HepG2 (cell line): ENCODE measurements at regions not wholly inside any gene's neighbourhood (a gene's known extent, or its start where the extent isn't known, plus 50 kb on each side); places are given as distances from the start of the nearest gene placed in this dataset.

Experiments used
- ATAC-seq: fragments of 200-7000 bp; cut with Tn5 transposase; 3 replicates; pipeline ENCODE4 v1.9.1; 2020; ENCODE audit warnings: mild to moderate bottlenecking, moderate library complexity
- BruUV-seq: library from RNA; stranded (reverse); fragments of 400-500 nt; replicated peaks from 2 replicates; lab custom pipeline; 2021; lab: Mats Ljungman, UMichigan
- CTCF ChIA-PET: fragments of 300-600 bp; formaldehyde crosslinking; extraction: SDS; loops from one replicate; lab custom pipeline; 2021; ENCODE audit warnings: low total read pairs, inconsistent platforms, low intra/inter-chr PET ratio; lab: Yijun Ruan, JAX
- POLR2A ChIA-PET: fragments of 350-600 bp; sonication (Branson Sonifier 250); formaldehyde crosslinking; loops from one replicate; lab custom pipeline; 2020; ENCODE audit warnings: antibody characterized with exemption, inconsistent platforms; lab: Yijun Ruan, JAX
- DNase-seq: peaks from one replicate; pipeline ENCODE4 v3.0.0-alpha.2; 2015; ENCODE audit warnings: low spot score
- FAIRE-seq: peaks from 3 replicates; lab custom pipeline; 2011; peaks lifted over from hg19 to GRCh38; lab: Jason Lieb, UNC
- H2AFZ ChIP-seq: one replicate; pipeline ENCODE4 v1.6.1; 2011; ENCODE audit warnings: low read length, inconsistent platforms
- H3K27ac ChIP-seq: fragments of 300-600 bp; 3 replicates; pipeline ENCODE4 v1.8.0; 2011; ENCODE audit warnings: mixed run types, mild to moderate bottlenecking, mixed read lengths, low read length, inconsistent platforms; ENCODE audit not compliant: insufficient read depth; ENCODE audit errors: extremely low read length
- H3K27me3 ChIP-seq, 2 experiments: fragments of 200-600 bp in 1 of 2; 2 replicates in 1 of 2; 3 replicates in 1 of 2; pipeline versions ENCODE4 v1.6.0 to v1.8.0; 2011; ENCODE audit warnings: low read length in 2 of 2, mild to moderate bottlenecking in 2 of 2, moderate library complexity in 2 of 2, inconsistent platforms in 1 of 2; ENCODE audit not compliant: insufficient read depth in 2 of 2, control insufficient read depth in 1 of 2
- H3K36me3 ChIP-seq, 2 experiments: fragments of 200-600 bp in 1 of 2; replicated peaks in 1 of 2; 2 replicates in 1 of 2; 3 replicates in 1 of 2; pipeline versions ENCODE4 v1.5.1 to v1.8.0; 2011; ENCODE audit warnings: low read length in 2 of 2, inconsistent platforms in 1 of 2; ENCODE audit not compliant: insufficient read depth in 2 of 2, control insufficient read depth in 1 of 2
- H3K4me1 ChIP-seq: 2 replicates; pipeline ENCODE4 v1.5.1; 2012; ENCODE audit warnings: low read length, inconsistent platforms; ENCODE audit not compliant: insufficient read depth
- H3K4me2 ChIP-seq: 2 replicates; pipeline ENCODE4 v1.6.0; 2011; ENCODE audit warnings: low read depth, low read length, inconsistent platforms
- H3K4me3 ChIP-seq, 3 experiments: fragments of 200-600 bp in 1 of 3; sonication (generic), shearing (Covaris generic) in 1 of 3; replicated peaks in 1 of 3; 2 replicates each; pipeline ENCODE4 v1.5.1; 2011 to 2016; ENCODE audit warnings: low read length in 3 of 3, inconsistent platforms in 2 of 3, low read depth in 2 of 3, mild to moderate bottlenecking in 2 of 3, control low read depth in 1 of 3, mixed read lengths in 1 of 3; ENCODE audit not compliant: insufficient read depth in 1 of 3
- H3K79me2 ChIP-seq: one replicate; pipeline ENCODE4 v1.6.1; 2011; ENCODE audit warnings: low read length, inconsistent platforms; ENCODE audit not compliant: insufficient read depth
- H3K9ac ChIP-seq: 2 replicates; pipeline ENCODE4 v1.6.0; 2011; ENCODE audit warnings: mild to moderate bottlenecking, low read depth, low read length, inconsistent platforms; ENCODE audit not compliant: insufficient read depth
- H3K9me3 ChIP-seq: 2 replicates; pipeline ENCODE4 v1.5.1; 2012; ENCODE audit warnings: mild to moderate bottlenecking, low read length
- H4K20me1 ChIP-seq: 2 replicates; pipeline ENCODE4 v1.6.0; 2011; ENCODE audit warnings: inconsistent platforms, mild to moderate bottlenecking, low read length, moderate library complexity; ENCODE audit not compliant: insufficient read depth
- ZNF567 ChIP-seq: sonication (generic); formaldehyde crosslinking; IDR thresholded peaks from 2 replicates; pipeline ENCODE4 v1.8.1; 2023; ENCODE audit warnings: mild to moderate bottlenecking, missing genetic modification reagents, borderline replicate concordance
- ZNF747 ChIP-seq: sonication (generic); formaldehyde crosslinking; IDR thresholded peaks from 2 replicates; pipeline ENCODE4 v1.8.1; 2023; ENCODE audit warnings: missing genetic modification reagents, mild to moderate bottlenecking, borderline replicate concordance
- WGBS: methylation state at CpG from one replicate; pipeline ENCODE4 v1.1.6; 2017; ENCODE audit warnings: low lambda C conversion rate; 5-methylcytosine and 5-hydroxymethylcytosine counted together
- in situ Hi-C: cut with HindIII; loops from 2 replicates; pipeline ENCODE4 v1.10.0; 2017; ENCODE audit warnings: low pct_unique_long_range_greater_than_20kb; ENCODE audit not compliant: extremely low pct_ligation_motif_present
- intact Hi-C: fragments of 100-400 bp; cut with micrococcal nuclease; formaldehyde crosslinking; loops from one replicate; pipeline ENCODE4 v1.10.0; 2022; ENCODE audit not compliant: unreplicated experiment
- TF ChIP-seq, protein P1 (sequence below): IDR thresholded peaks from 2 replicates; pipeline ENCODE4 v1.6.1; 2016; ENCODE audit warnings: mild to moderate bottlenecking, missing biosample characterization, missing genetic modification reagents
- TF ChIP-seq, protein P2 (sequence below), 2 experiments: sonication (generic) in 1 of 2; formaldehyde crosslinking in 1 of 2; IDR thresholded peaks; 2 replicates each; pipeline versions ENCODE4 v1.4.0 to v1.6.1; 2016 to 2020; ENCODE audit warnings: borderline replicate concordance in 1 of 2, low read depth in 1 of 2, mild to moderate bottlenecking in 1 of 2, missing genetic modification reagents in 1 of 2

DNA sequence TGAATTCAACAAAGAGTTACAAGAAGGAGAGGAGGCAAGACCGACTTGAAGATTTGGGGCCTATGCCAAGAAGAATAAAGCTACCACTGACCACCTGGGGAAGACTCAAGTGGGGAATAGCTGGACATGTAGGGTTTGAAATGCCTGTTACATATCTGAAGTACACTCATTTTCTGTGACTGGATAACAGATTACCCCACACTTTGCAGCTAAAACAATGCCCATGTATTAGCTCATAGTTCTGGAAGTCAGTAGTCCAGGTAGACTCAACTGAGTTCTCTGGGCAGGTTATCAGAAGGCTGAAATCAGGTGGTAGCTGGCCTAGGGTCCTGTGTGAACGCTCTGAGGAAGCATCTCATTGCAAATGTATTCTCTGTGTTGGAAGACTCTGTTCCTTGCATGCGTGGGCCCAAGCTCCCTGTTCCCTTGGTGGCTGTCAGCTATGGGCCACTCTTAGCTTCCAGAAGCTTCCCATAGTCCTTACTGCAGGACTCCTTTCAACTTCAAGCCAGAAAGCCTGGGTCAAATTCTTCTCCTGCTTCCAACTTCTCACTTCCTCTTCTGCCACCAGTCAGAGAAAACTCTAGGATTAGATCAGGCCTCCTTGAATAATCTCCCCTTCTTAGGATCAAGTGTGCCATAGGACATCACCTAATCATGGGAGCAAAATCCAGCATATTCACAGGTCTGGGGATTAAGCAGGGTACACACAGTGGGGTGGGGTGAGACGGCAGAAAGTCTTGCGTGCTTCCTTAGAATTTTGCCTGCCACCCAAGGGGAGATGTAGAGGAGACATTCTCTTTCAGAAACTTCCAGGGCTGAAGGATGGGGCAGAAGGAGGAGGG lies 187.8 kb downstream of the SHQ1 start:
- CTCF ChIA-PET, result no interaction called here
- no peak for FAIRE-seq
- no peak for ATAC-seq
- no TSS peak for BruUV-seq
- no peaks in the 10 kb centered on the region for H4K20me1 ChIP-seq
- no peak for DNase-seq
- H3K27ac ChIP-seq, result no peak overlapping the region
- in situ Hi-C loops (no loop called here), intact Hi-C loops (no loop called here)
- no peaks in the 10 kb centered on the region for H3K27me3 ChIP-seq
- H3K9ac ChIP-seq, result no peak overlapping the region
- no peaks in the 10 kb centered on the region for H3K36me3 ChIP-seq
- no peak overlapping the region for H3K4me3 ChIP-seq
- WGBS, result 65% methylated on average over 4 of the region's 5 CpGs
- H2AFZ ChIP-seq, result no peak overlapping the region
- no peaks in the 10 kb centered on the region for H3K9me3 ChIP-seq
- TF ChIP-seq, protein P1, sequence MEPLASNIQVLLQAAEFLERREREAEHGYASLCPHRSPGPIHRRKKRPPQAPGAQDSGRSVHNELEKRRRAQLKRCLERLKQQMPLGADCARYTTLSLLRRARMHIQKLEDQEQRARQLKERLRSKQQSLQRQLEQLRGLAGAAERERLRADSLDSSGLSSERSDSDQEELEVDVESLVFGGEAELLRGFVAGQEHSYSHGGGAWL (CRISPR knock-in tag), result no peak
- no peak for TF ChIP-seq ZNF567
- TF ChIP-seq ZNF747 (CRISPR knock-in tag), result no peak
- TF ChIP-seq, protein P2, sequence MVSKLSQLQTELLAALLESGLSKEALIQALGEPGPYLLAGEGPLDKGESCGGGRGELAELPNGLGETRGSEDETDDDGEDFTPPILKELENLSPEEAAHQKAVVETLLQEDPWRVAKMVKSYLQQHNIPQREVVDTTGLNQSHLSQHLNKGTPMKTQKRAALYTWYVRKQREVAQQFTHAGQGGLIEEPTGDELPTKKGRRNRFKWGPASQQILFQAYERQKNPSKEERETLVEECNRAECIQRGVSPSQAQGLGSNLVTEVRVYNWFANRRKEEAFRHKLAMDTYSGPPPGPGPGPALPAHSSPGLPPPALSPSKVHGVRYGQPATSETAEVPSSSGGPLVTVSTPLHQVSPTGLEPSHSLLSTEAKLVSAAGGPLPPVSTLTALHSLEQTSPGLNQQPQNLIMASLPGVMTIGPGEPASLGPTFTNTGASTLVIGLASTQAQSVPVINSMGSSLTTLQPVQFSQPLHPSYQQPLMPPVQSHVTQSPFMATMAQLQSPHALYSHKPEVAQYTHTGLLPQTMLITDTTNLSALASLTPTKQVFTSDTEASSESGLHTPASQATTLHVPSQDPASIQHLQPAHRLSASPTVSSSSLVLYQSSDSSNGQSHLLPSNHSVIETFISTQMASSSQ (IDR thresholded peaks at IDR 0.05; ENCODE audit: low read depth), result no peak
- TF ChIP-seq, protein P2 (CRISPR knock-in tag; IDR thresholded peaks at IDR 0.05; ENCODE audit: borderline replicate concordance), result no peak
- peaks cover 47% of the 10 kb centered on the region for H3K4me1 ChIP-seq
- no peaks in the 10 kb centered on the region for H3K79me2 ChIP-seq
- POLR2A ChIA-PET, result no interaction called here
- no peak overlapping the region for H3K4me2 ChIP-seq
